GM23338 (cell line): ENCODE measurements at regions not wholly inside any gene's neighbourhood (a gene's known extent, or its start where the extent isn't known, plus 50 kb on each side); places are given as distances from the start of the nearest gene placed in this dataset.

ENCODE experiments used
- ATAC-seq: fragments of 200-7000 bp; cut with Tn5 transposase; 3 replicates; pipeline ENCODE4 v1.9.1; 2020
- DNase-seq: peaks from one replicate; pipeline ENCODE4 v3.0.0-alpha.2; 2015; ENCODE audit warnings: low spot score
- H2AFZ ChIP-seq: fragments of 200-600 bp; sonication (generic); 2 replicates; pipeline ENCODE4 v1.8.0; 2016; ENCODE audit warnings: antibody characterized with exemption, mild to moderate bottlenecking, moderate library complexity
- H3F3A ChIP-seq: fragments of 200-600 bp; sonication (generic); replicated peaks from 2 replicates; pipeline ENCODE4 v1.8.0; 2017; ENCODE audit warnings: antibody characterized with exemption, mixed run types, low read depth
- H3K27ac ChIP-seq: fragments of 200-600 bp; sonication (generic); 2 replicates; pipeline ENCODE4 v1.6.1; 2016; ENCODE audit warnings: low read depth
- H3K27me3 ChIP-seq: fragments of 200-600 bp; sonication (generic); 2 replicates; pipeline ENCODE4 v1.8.0; 2016; ENCODE audit warnings: mild to moderate bottlenecking, mixed run types, moderate library complexity; ENCODE audit not compliant: insufficient read depth
- H3K36me3 ChIP-seq: fragments of 200-600 bp; sonication (generic); 2 replicates; pipeline ENCODE4 v1.8.0; 2016; ENCODE audit warnings: mild to moderate bottlenecking; ENCODE audit not compliant: insufficient read depth
- H3K4me1 ChIP-seq: fragments of 200-600 bp; sonication (generic); 2 replicates; pipeline ENCODE4 v1.8.0; 2016; ENCODE audit warnings: mild to moderate bottlenecking, moderate library complexity; ENCODE audit not compliant: insufficient read depth
- H3K4me2 ChIP-seq: fragments of 200-600 bp; sonication (generic); 2 replicates; pipeline ENCODE4 v1.7.1; 2017; ENCODE audit warnings: mixed run types
- H3K4me3 ChIP-seq: fragments of 200-600 bp; sonication (generic); 2 replicates; pipeline ENCODE4 v1.6.1; 2016; ENCODE audit warnings: mixed run types
- H3K79me2 ChIP-seq: fragments of 200-600 bp; sonication (generic); replicated peaks from 2 replicates; pipeline ENCODE4 v1.8.0; 2017; ENCODE audit warnings: mild to moderate bottlenecking; ENCODE audit not compliant: insufficient read depth
- H3K9me2 ChIP-seq: fragments of 200-600 bp; sonication (generic); 2 replicates; pipeline ENCODE4 v1.8.0; 2017; ENCODE audit not compliant: insufficient read depth
- H4K20me1 ChIP-seq: fragments of 200-600 bp; sonication (generic); replicated peaks from 2 replicates; pipeline ENCODE4 v1.8.0; 2017; ENCODE audit warnings: mild to moderate bottlenecking; ENCODE audit not compliant: insufficient read depth
- H3K27ac Mint-ChIP-seq: 2 replicates; pipeline ENCODE4 v1.8.0; 2020; ENCODE audit warnings: inconsistent platforms, mild to moderate bottlenecking, moderate library complexity, mixed read lengths
- H3K27me3 Mint-ChIP-seq: 3 replicates; pipeline ENCODE4 v1.8.0; 2022; ENCODE audit warnings: low read depth, mild to moderate bottlenecking, moderate library complexity, mixed read lengths, inconsistent platforms; ENCODE audit not compliant: insufficient read depth, poor library complexity
- H3K36me3 Mint-ChIP-seq: 3 replicates; pipeline ENCODE4 v1.8.0; 2021; ENCODE audit warnings: low read depth, mild to moderate bottlenecking, inconsistent platforms, moderate library complexity, mixed read lengths
- H3K4me1 Mint-ChIP-seq: 3 replicates; pipeline ENCODE4 v1.8.0; 2020; ENCODE audit warnings: mild to moderate bottlenecking, inconsistent platforms, mixed read lengths
- H3K4me3 Mint-ChIP-seq: 3 replicates; pipeline ENCODE4 v1.8.0; 2021; ENCODE audit warnings: moderate library complexity, mild to moderate bottlenecking, inconsistent platforms, mixed read lengths
- H3K9me3 Mint-ChIP-seq: 3 replicates; pipeline ENCODE4 v1.8.0; 2020; ENCODE audit warnings: moderate library complexity, mild to moderate bottlenecking, inconsistent platforms, mixed read lengths
- CREB1 ChIP-seq: fragments of 250-450 bp; sonication (Bioruptor Pico); IDR thresholded peaks from 2 replicates; pipeline ENCODE4 v1.5.0; 2020; ENCODE audit warnings: low read depth, mild to moderate bottlenecking, moderate library complexity
- CTCF ChIP-seq, 2 experiments: fragments of 200-600 bp in 1 of 2; sonication (generic) in 1 of 2; conservative IDR thresholded peaks; 2 replicates each; pipeline versions ENCODE4 v1.5.1 to v1.6.1; 2016 to 2017; ENCODE audit warnings: antibody characterized with exemption in 2 of 2, low read depth in 2 of 2, mild to moderate bottlenecking in 2 of 2, moderate library complexity in 1 of 2
- ETS1 ChIP-seq: IDR thresholded peaks from 2 replicates; pipeline ENCODE4 v1.6.1; 2016; ENCODE audit warnings: antibody characterized with exemption
- EZH2 ChIP-seq: fragments of 200-600 bp; sonication (generic); IDR thresholded peaks from one replicate; pipeline ENCODE4 v1.8.0; 2017; ENCODE audit warnings: antibody characterized with exemption, mild to moderate bottlenecking, low read depth; ENCODE audit not compliant: unreplicated experiment
- EZH2phosphoT487 ChIP-seq: fragments of 200-600 bp; sonication (generic); IDR thresholded peaks from one replicate; pipeline ENCODE4 v1.8.1; 2018; ENCODE audit warnings: antibody characterized with exemption; ENCODE audit not compliant: unreplicated experiment
- JUNB ChIP-seq: IDR thresholded peaks from one replicate; pipeline ENCODE4 v1.6.1; 2016; ENCODE audit warnings: antibody characterized with exemption; ENCODE audit not compliant: unreplicated experiment
- NANOG ChIP-seq: IDR thresholded peaks from 2 replicates; pipeline ENCODE4 v1.6.1; 2016; ENCODE audit warnings: antibody characterized with exemption, borderline replicate concordance
- POLR2AphosphoS5 ChIP-seq: IDR thresholded peaks from 2 replicates; pipeline ENCODE4 v1.6.1; 2016; ENCODE audit warnings: antibody characterized with exemption, low read depth
- REST ChIP-seq: IDR thresholded peaks from one replicate; pipeline ENCODE4 v1.6.1; 2018; ENCODE audit warnings: antibody characterized with exemption; ENCODE audit not compliant: unreplicated experiment
- STAT1 ChIP-seq: IDR thresholded peaks from one replicate; pipeline ENCODE4 v1.6.1; 2016; ENCODE audit warnings: antibody characterized with exemption; ENCODE audit not compliant: unreplicated experiment
- ZNF114 ChIP-seq: fragments of 250-450 bp; sonication (Bioruptor Pico); IDR thresholded peaks from 2 replicates; pipeline ENCODE4 v1.5.0; 2020; ENCODE audit warnings: mild to moderate bottlenecking, moderate library complexity
- ZNF331 ChIP-seq: fragments of 250-450 bp; sonication (Bioruptor Pico); IDR thresholded peaks from 2 replicates; pipeline ENCODE4 v1.5.0; 2020; ENCODE audit warnings: low read depth, mild to moderate bottlenecking, moderate library complexity
- ZNF462 ChIP-seq: fragments of 250-450 bp; sonication (Bioruptor Pico); IDR thresholded peaks from 2 replicates; pipeline ENCODE4 v1.5.0; 2020; ENCODE audit warnings: mild to moderate bottlenecking, moderate library complexity

- Histone ChIP-seq H3K27ac (no peak overlapping the region), H3F3A (no peaks in the 10 kb centered on the region), H2AFZ (no peak overlapping the region), H3K4me1 (no peaks in the 10 kb centered on the region), H3K9me2 (no peaks in the 10 kb centered on the region), H3K4me2 (no peak overlapping the region), H3K79me2 (no peaks in the 10 kb centered on the region), H3K36me3 (peaks cover 10% of the 10 kb centered on the region; the same call in 1 of the 2 replicates), H3K4me3 (no peak overlapping the region), H4K20me1 (no peaks in the 10 kb centered on the region), H3K27me3 (no peaks in the 10 kb centered on the region)
- TF ChIP-seq NANOG (no peak), POLR2AphosphoS5 (no peak), EZH2 (no peak), EZH2phosphoT487 (no peak), REST (no peak), ETS1 (no peak), JUNB (no peak), ZNF114 (no peak), CTCF (conservative IDR thresholded peaks at IDR 0.05; ENCODE audit: low read depth in 2 of 2) (no peak), ZNF462 (CRISPR knock-in tag) (no peak), CREB1 (CRISPR knock-in tag) (no peak), STAT1 (no peak), ZNF331 (CRISPR knock-in tag) (no peak)
- no peak for ATAC-seq
- no peaks in the 10 kb centered on the region for H3K4me1 Mint-ChIP-seq
- H3K27me3 Mint-ChIP-seq: peaks cover 5% of the 10 kb centered on the region
- no peak for DNase-seq
- H3K27ac Mint-ChIP-seq: no peak overlapping the region
- H3K36me3 Mint-ChIP-seq: peaks cover 38% of the 10 kb centered on the region
- H3K9me3 Mint-ChIP-seq: peaks cover 96% of the 10 kb centered on the region
- H3K4me3 Mint-ChIP-seq: no peak overlapping the region
These were observed 362.0 kb downstream of the SOCS6 start for GRCh38 chr18:70650878-70651277.
